HEK293 (cell line): ENCODE measurements at regions not wholly inside any gene's neighbourhood (a gene's known extent, or its start where the extent isn't known, plus 50 kb on each side); places are given as distances from the start of the nearest gene placed in this dataset.

Experiments
- CTCF ChIP-seq: fragments of 450-650 bp; formaldehyde crosslinking; IDR thresholded peaks from 2 replicates; pipeline ENCODE4 v1.5.1; 2016; ENCODE audit warnings: missing biosample characterization, missing genetic modification characterization
- ZBTB7A ChIP-seq: fragments of 450-650 bp; formaldehyde crosslinking; IDR thresholded peaks from 2 replicates; pipeline ENCODE4 v1.5.1; 2016; ENCODE audit warnings: low read depth, missing biosample characterization, missing genetic modification characterization
- ZNF133 ChIP-seq: fragments of 450-650 bp; formaldehyde crosslinking; IDR thresholded peaks from 2 replicates; pipeline ENCODE4 v1.5.1; 2016; ENCODE audit warnings: missing biosample characterization, missing genetic modification characterization
- ZNF146 ChIP-seq: fragments of 450-650 bp; formaldehyde crosslinking; IDR thresholded peaks from 2 replicates; pipeline ENCODE4 v1.5.1; 2016; ENCODE audit warnings: missing biosample characterization, missing genetic modification characterization

DNA sequence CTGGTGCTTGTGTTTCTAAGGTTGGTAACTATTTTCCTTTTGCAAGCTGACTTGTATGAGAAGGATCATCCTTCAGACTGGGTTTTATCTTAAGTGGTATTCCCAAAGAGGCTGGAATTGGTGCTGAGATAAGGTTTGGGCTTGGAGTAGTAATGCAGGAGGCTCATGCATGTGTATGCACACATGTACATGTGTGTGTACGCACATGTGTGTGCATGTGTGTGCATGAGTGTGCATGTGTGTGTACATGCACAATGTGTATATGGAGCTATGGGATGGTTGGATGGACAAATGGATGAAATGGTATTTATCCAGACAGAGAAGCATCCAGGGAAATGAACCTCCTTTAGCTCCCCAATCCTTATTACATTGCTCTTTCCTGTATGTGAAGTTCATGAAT is 142.6 kb downstream of the CARTPT start:
- no peak for TF ChIP-seq CTCF (tag by site-specific recombination)
- no peak for TF ChIP-seq ZNF146 (tag by site-specific recombination)
- TF ChIP-seq ZNF133 (tag by site-specific recombination), result no peak
- TF ChIP-seq ZBTB7A (tag by site-specific recombination), result no peak
